ENCODE measurements at regions not wholly inside any gene's neighbourhood (a gene's known extent, or its start where the extent isn't known, plus 50 kb on each side); places are given as distances from the start of the nearest gene placed in this dataset.

- Mint-ChIP-seq H3K27me3 (peaks cover 1% of the 10 kb centered on the region), H3K9me3 (ENCODE audit: low read depth) (no peaks in the 10 kb centered on the region), H3K4me1 (ENCODE audit: low read depth) (peaks cover 27% of the 10 kb centered on the region), H3K27ac (peak overlapping the region; percentile 72), H3K4me3 (peak overlapping the region; percentile 81), H3K36me3 (no peaks in the 10 kb centered on the region)
Observed at GRCh38 chrX:134186362-134187121, 50.4 kb upstream of the CCDC160 start.

All from activated naive CD8-positive, alpha-beta T cell (primary cell).